H1 (cell line): ENCODE measurements at regions not wholly inside any gene's neighbourhood (a gene's known extent, or its start where the extent isn't known, plus 50 kb on each side); places are given as distances from the start of the nearest gene placed in this dataset.

Source experiments
- CTCF ChIA-PET: fragments of 300-600 bp; sonication (Branson Sonifier 250); formaldehyde crosslinking; loops from one replicate; lab custom pipeline; 2021; ENCODE audit not compliant: partially characterized antibody; lab: Charles Lee
- POLR2A ChIA-PET: fragments of 300-600 bp; sonication (Branson Sonifier 250); formaldehyde crosslinking; loops from one replicate; lab custom pipeline; 2021; ENCODE audit warnings: inconsistent platforms; ENCODE audit not compliant: partially characterized antibody; lab: Charles Lee
- DNase-seq, 2 experiments: peaks; one replicate each; pipeline versions ENCODE4 v3.0.0 to v3.0.0-alpha.2; 2010 to 2022; ENCODE audit warnings: low spot score in 2 of 2, low read depth in 1 of 2, mixed read lengths in 1 of 2
- FAIRE-seq: peaks from 2 replicates; lab custom pipeline; 2011; peaks lifted over from hg19 to GRCh38; lab: Jason Lieb, UNC
- H2AFZ ChIP-seq: 2 replicates; pipeline ENCODE4 v1.8.1; 2012; ENCODE audit warnings: low read length, inconsistent platforms
- H2AK5ac ChIP-seq: 2 replicates; pipeline ENCODE4 v1.6.1; 2013; ENCODE audit warnings: low read depth, low read length
- H2BK120ac ChIP-seq: replicated peaks from 2 replicates; pipeline ENCODE3; 2013; ENCODE audit warnings: low read depth, low read length, inconsistent platforms
- H2BK12ac ChIP-seq: 2 replicates; pipeline ENCODE4 v1.6.1; 2013; ENCODE audit warnings: low read depth, low read length
- H2BK15ac ChIP-seq: 2 replicates; pipeline ENCODE4 v1.6.1; 2013; ENCODE audit warnings: low read length
- H2BK20ac ChIP-seq: 2 replicates; pipeline ENCODE4 v1.6.1; 2013; ENCODE audit warnings: low read length
- H2BK5ac ChIP-seq: 2 replicates; pipeline ENCODE4 v1.6.1; 2013; ENCODE audit warnings: low read depth, low read length
- H3K14ac ChIP-seq: 2 replicates; pipeline ENCODE4 v1.6.1; 2013; ENCODE audit warnings: inconsistent platforms; ENCODE audit not compliant: insufficient read length
- H3K18ac ChIP-seq: 2 replicates; pipeline ENCODE4 v1.6.1; 2013; ENCODE audit warnings: low read length; ENCODE audit errors: extremely low read depth
- H3K23ac ChIP-seq: 2 replicates; pipeline ENCODE4 v1.6.1; 2013; ENCODE audit warnings: inconsistent platforms; ENCODE audit not compliant: insufficient read length
- H3K23me2 ChIP-seq: 2 replicates; pipeline ENCODE4 v1.6.1; 2013; ENCODE audit warnings: low read depth, low read length
- H3K27ac ChIP-seq: 2 replicates; pipeline ENCODE4 v1.6.1; 2011; ENCODE audit warnings: low read depth, low read length, inconsistent platforms
- H3K27me3 ChIP-seq, 4 experiments: replicated peaks in 1 of 4; 1 replicate in 1 of 4; 2 replicates in 3 of 4; pipeline versions ENCODE4 v1.6.1 to v1.8.1; 2011 to 2013; ENCODE audit warnings: low read length in 3 of 4, mild to moderate bottlenecking in 3 of 4, inconsistent platforms in 2 of 4, mixed read lengths in 2 of 4, moderate library complexity in 1 of 4; ENCODE audit not compliant: control insufficient read depth in 3 of 4, insufficient read depth in 3 of 4; ENCODE audit errors: extremely low read depth in 1 of 4
- H3K36me3 ChIP-seq, 4 experiments: 2 replicates each; pipeline versions ENCODE4 v1.6.1 to v1.8.1; 2011 to 2013; ENCODE audit warnings: mild to moderate bottlenecking in 4 of 4, low read length in 3 of 4, moderate library complexity in 2 of 4, control low read depth in 1 of 4, inconsistent platforms in 1 of 4; ENCODE audit not compliant: insufficient read depth in 4 of 4, control insufficient read depth in 2 of 4
- H3K4ac ChIP-seq: replicated peaks from 2 replicates; pipeline ENCODE3; 2013; ENCODE audit warnings: low read length, low read depth, mixed read lengths, inconsistent platforms; ENCODE audit not compliant: insufficient read length
- H3K4me1 ChIP-seq, 4 experiments: replicated peaks in 1 of 4; 1 replicate in 1 of 4; 2 replicates in 3 of 4; pipeline versions ENCODE4 v1.6.1 to v1.8.1; 2011 to 2013; ENCODE audit warnings: low read length in 3 of 4, inconsistent platforms in 2 of 4, mixed read lengths in 1 of 4; ENCODE audit not compliant: insufficient read depth in 4 of 4, control insufficient read depth in 3 of 4
- H3K4me2 ChIP-seq, 2 experiments: 2 replicates each; pipeline versions ENCODE4 v1.6.1 to v1.8.1; 2011 to 2013; ENCODE audit warnings: low read depth in 2 of 2, low read length in 2 of 2, control low read depth in 1 of 2, inconsistent platforms in 1 of 2, mild to moderate bottlenecking in 1 of 2; ENCODE audit not compliant: insufficient read depth in 1 of 2
- H3K4me3 ChIP-seq, 4 experiments: fragments of 200-600, 300-600 bp in 1 of 4; sonication (generic), shearing (Covaris generic), sonication (Bioruptor Twin) in 1 of 4; 2 replicates each; pipeline versions ENCODE4 v1.5.1 to v1.8.1; 2011 to 2016; ENCODE audit warnings: low read length in 4 of 4, low read depth in 3 of 4, control low read depth in 2 of 4, inconsistent platforms in 2 of 4, mild to moderate bottlenecking in 2 of 4, mixed read lengths in 1 of 4, moderate library complexity in 1 of 4; ENCODE audit not compliant: insufficient read depth in 2 of 4; ENCODE audit errors: extremely low read depth in 1 of 4
- H3K56ac ChIP-seq: replicated peaks from 2 replicates; pipeline ENCODE3; 2013; ENCODE audit warnings: low read depth, mild to moderate bottlenecking, mixed read lengths, low read length, inconsistent platforms; ENCODE audit not compliant: insufficient read length
- H3K79me1 ChIP-seq: 2 replicates; pipeline ENCODE4 v1.6.1; 2013; ENCODE audit warnings: low read depth, low read length, control low read depth
- H3K79me2 ChIP-seq, 2 experiments: 2 replicates each; pipeline versions ENCODE4 v1.6.1 to v1.8.1; 2012 to 2013; ENCODE audit warnings: low read length in 2 of 2, mild to moderate bottlenecking in 2 of 2, inconsistent platforms in 1 of 2; ENCODE audit not compliant: insufficient read depth in 2 of 2, control insufficient read depth in 1 of 2
- H3K9ac ChIP-seq, 4 experiments: replicated peaks in 1 of 4; 1 replicate in 1 of 4; 2 replicates in 3 of 4; pipeline versions ENCODE4 v1.6.1 to v1.8.1; 2011 to 2013; ENCODE audit warnings: low read depth in 3 of 4, low read length in 3 of 4, control low read depth in 2 of 4, mild to moderate bottlenecking in 2 of 4, moderate library complexity in 2 of 4, inconsistent platforms in 1 of 4; ENCODE audit errors: extremely low read depth in 1 of 4
- H3K9me3 ChIP-seq, 2 experiments: 2 replicates each; pipeline versions ENCODE4 v1.6.1 to v1.8.1; 2012 to 2013; ENCODE audit warnings: mild to moderate bottlenecking in 2 of 2, moderate library complexity in 2 of 2, control low read depth in 1 of 2, inconsistent platforms in 1 of 2, low read depth in 1 of 2, low read length in 1 of 2, mixed read lengths in 1 of 2; ENCODE audit not compliant: insufficient read depth in 2 of 2
- H4K20me1 ChIP-seq, 2 experiments: replicated peaks in 1 of 2; 2 replicates each; pipeline versions ENCODE3 to v1.8.1; 2011 to 2013; ENCODE audit warnings: inconsistent platforms in 2 of 2, low read length in 2 of 2, mild to moderate bottlenecking in 1 of 2; ENCODE audit not compliant: insufficient read depth in 2 of 2, control insufficient read depth in 1 of 2
- H4K5ac ChIP-seq: 2 replicates; pipeline ENCODE4 v1.6.1; 2013; ENCODE audit warnings: low read length, low read depth, mixed read lengths, inconsistent platforms; ENCODE audit not compliant: insufficient read length
- H4K8ac ChIP-seq: 2 replicates; pipeline ENCODE4 v1.8.0; 2013; ENCODE audit warnings: mild to moderate bottlenecking, moderate library complexity, low read length, inconsistent platforms; ENCODE audit not compliant: insufficient read depth; ENCODE audit errors: extremely low read depth
- H4K91ac ChIP-seq: replicated peaks from 2 replicates; pipeline ENCODE3; 2013; ENCODE audit warnings: low read length, mixed read lengths, inconsistent platforms; ENCODE audit not compliant: insufficient read length
- CBX5 ChIP-seq: fragments of 300-800, 300-1000 bp; sonication (generic); IDR thresholded peaks from 2 replicates; pipeline ENCODE4 v1.7.1; 2016; ENCODE audit warnings: antibody characterized with exemption, low read length, low read depth
- CBX8 ChIP-seq: fragments of 300-800, 300-1000 bp; sonication (generic); IDR thresholded peaks from 2 replicates; pipeline ENCODE4 v1.7.1; 2016; ENCODE audit warnings: low read depth, low read length, borderline replicate concordance
- CREB1 ChIP-seq: IDR thresholded peaks from 2 replicates; pipeline ENCODE4 v1.6.1; 2012; ENCODE audit warnings: inconsistent platforms
- EP300 ChIP-seq, 2 experiments: IDR thresholded peaks; 1 replicate in 1 of 2; 2 replicates in 1 of 2; pipeline ENCODE4 v1.6.1; 2011 to 2012; ENCODE audit warnings: low read depth in 2 of 2, low read length in 2 of 2, mild to moderate bottlenecking in 2 of 2, borderline replicate concordance in 1 of 2, inconsistent platforms in 1 of 2, moderate library complexity in 1 of 2
- FOSL1 ChIP-seq: IDR thresholded peaks from 2 replicates; pipeline ENCODE4 v1.6.1; 2011; ENCODE audit warnings: mild to moderate bottlenecking, low read depth, low read length, moderate library complexity; ENCODE audit not compliant: insufficient read depth
- HDAC6 ChIP-seq: IDR thresholded peaks from one replicate; pipeline ENCODE4 v1.7.1; 2012; ENCODE audit warnings: low read depth, mild to moderate bottlenecking, inconsistent platforms, low read length, moderate library complexity
- KDM4A ChIP-seq: IDR thresholded peaks from one replicate; pipeline ENCODE4 v1.7.1; 2012; ENCODE audit warnings: low read depth, mild to moderate bottlenecking, moderate library complexity, low read length, inconsistent platforms; ENCODE audit not compliant: severe bottlenecking
- POLR2A ChIP-seq, 2 experiments: IDR thresholded peaks; 1 replicate in 1 of 2; 2 replicates in 1 of 2; pipeline ENCODE4 v1.6.1; 2011; ENCODE audit warnings: low read depth in 2 of 2, low read length in 2 of 2, mild to moderate bottlenecking in 2 of 2; ENCODE audit errors: control extremely low read depth in 1 of 2
- RBBP5 ChIP-seq: IDR thresholded peaks from 2 replicates; pipeline ENCODE4 v1.7.1; 2012; ENCODE audit warnings: low read depth, mild to moderate bottlenecking, inconsistent platforms, low read length, moderate library complexity, borderline replicate concordance
- RXRA ChIP-seq: IDR thresholded peaks from 2 replicates; pipeline ENCODE4 v1.6.1; 2011; ENCODE audit warnings: low read depth, mild to moderate bottlenecking, low read length, moderate library complexity; ENCODE audit not compliant: insufficient read depth
- SIN3A ChIP-seq, 2 experiments: IDR thresholded peaks in 1 of 2; conservative IDR thresholded peaks in 1 of 2; 2 replicates each; pipeline ENCODE4 v1.6.1; 2011 to 2012; ENCODE audit warnings: low read length in 2 of 2, improper control_type of control experiment in 1 of 2, low read depth in 1 of 2, mild to moderate bottlenecking in 1 of 2
- SP2 ChIP-seq: IDR thresholded peaks from 2 replicates; pipeline ENCODE4 v1.6.1; 2012; ENCODE audit warnings: mild to moderate bottlenecking, low read length, inconsistent platforms
- WGBS, 2 experiments: shearing (Covaris generic) in 1 of 2; methylation state at CpG; one replicate each; pipeline versions ENCODE4 v1.1.6 to v1.1.7; 2013 to 2015; ENCODE audit warnings: low lambda C conversion rate in 2 of 2, mixed read lengths in 2 of 2, inconsistent platforms in 1 of 2, low coverage in 1 of 2, missing lambda C conversion rate in 1 of 2; ENCODE audit not compliant: insufficient replicate concordance in 2 of 2, insufficient coverage in 1 of 2, insufficient read length in 1 of 2; ENCODE audit errors: extremely low coverage in 1 of 2, missing lambda C conversion rate in 1 of 2; 5-methylcytosine and 5-hydroxymethylcytosine counted together
- TF ChIP-seq, protein P1 (sequence below): IDR thresholded peaks from 2 replicates; pipeline ENCODE4 v1.6.1; 2012; ENCODE audit warnings: low read length, inconsistent platforms

DNA sequence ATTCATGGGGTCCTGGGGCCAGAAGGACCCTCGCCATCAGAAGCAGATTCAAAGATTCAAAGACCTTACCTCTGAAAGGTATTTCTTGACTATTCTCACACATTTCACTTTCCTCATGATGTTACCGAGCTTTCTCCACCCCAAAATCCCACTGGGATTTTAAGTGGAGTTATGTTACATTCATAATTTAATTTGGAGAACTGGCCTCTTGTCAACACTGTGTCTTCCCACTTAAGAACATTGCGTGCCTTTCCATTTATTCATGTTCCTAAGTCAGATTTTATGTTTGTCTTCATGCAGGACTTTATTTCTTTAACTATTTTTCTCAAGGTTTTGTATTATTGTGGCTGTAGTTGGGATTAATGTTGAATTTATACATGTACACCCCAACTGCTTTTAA is 123.5 kb upstream of the BMPER start:
- no peak overlapping the region for H3K18ac ChIP-seq
- CTCF ChIA-PET = interaction anchor here (1.5 kb wide), 1 partner anchor 26 kb away, joined by 10 read pairs; no protein-coding TSS in a partner anchor
- no peak overlapping the region for H2BK15ac ChIP-seq
- WGBS, 2 experiments = 86% methylated on average over 3 of the region's 3 CpGs; no CpG with 5 or more reads in 1 of the 2 experiments
- no peak overlapping the region for H3K27ac ChIP-seq
- H2BK12ac ChIP-seq = no peak overlapping the region
- no peak overlapping the region for H3K23ac ChIP-seq
- no peak overlapping the region for H3K4me2 ChIP-seq
- H4K5ac ChIP-seq = no peak overlapping the region
- DNase-seq = no peak
- H2AK5ac ChIP-seq = no peak overlapping the region
- H4K91ac ChIP-seq = no peak overlapping the region
- no peak overlapping the region for H3K4me3 ChIP-seq
- H3K23me2 ChIP-seq = no peaks in the 10 kb centered on the region
- H4K8ac ChIP-seq = no peak overlapping the region
- H3K4ac ChIP-seq = no peak overlapping the region
- H3K4me1 ChIP-seq = no peaks in the 10 kb centered on the region
- H2AFZ ChIP-seq = no peak overlapping the region
- H3K27me3 ChIP-seq = peaks cover 0 to 1% (median 0%) of the 10 kb centered on the region in 4 experiments; a peak in 1 of 7 replicates
- no peak overlapping the region for H2BK5ac ChIP-seq
- POLR2A ChIA-PET = no interaction called here
- H3K9ac ChIP-seq = no peak overlapping the region
- no peaks in the 10 kb centered on the region for H3K79me2 ChIP-seq
- no peak overlapping the region for H3K56ac ChIP-seq
- peaks cover 0 to 3% of the 10 kb centered on the region in 2 experiments; a peak in 1 of 4 replicates for H3K9me3 ChIP-seq
- H3K14ac ChIP-seq = no peak overlapping the region
- no peak overlapping the region for H2BK20ac ChIP-seq
- H3K79me1 ChIP-seq = no peaks in the 10 kb centered on the region
- no peak overlapping the region for H2BK120ac ChIP-seq
- no peaks in the 10 kb centered on the region for H4K20me1 ChIP-seq
- no peaks in the 10 kb centered on the region for H3K36me3 ChIP-seq
- no peak for FAIRE-seq
- TF ChIP-seq, protein P1, sequence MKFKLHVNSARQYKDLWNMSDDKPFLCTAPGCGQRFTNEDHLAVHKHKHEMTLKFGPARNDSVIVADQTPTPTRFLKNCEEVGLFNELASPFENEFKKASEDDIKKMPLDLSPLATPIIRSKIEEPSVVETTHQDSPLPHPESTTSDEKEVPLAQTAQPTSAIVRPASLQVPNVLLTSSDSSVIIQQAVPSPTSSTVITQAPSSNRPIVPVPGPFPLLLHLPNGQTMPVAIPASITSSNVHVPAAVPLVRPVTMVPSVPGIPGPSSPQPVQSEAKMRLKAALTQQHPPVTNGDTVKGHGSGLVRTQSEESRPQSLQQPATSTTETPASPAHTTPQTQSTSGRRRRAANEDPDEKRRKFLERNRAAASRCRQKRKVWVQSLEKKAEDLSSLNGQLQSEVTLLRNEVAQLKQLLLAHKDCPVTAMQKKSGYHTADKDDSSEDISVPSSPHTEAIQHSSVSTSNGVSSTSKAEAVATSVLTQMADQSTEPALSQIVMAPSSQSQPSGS = no peak
- TF ChIP-seq FOSL1 = no peak
- TF ChIP-seq RBBP5 = no peak
- TF ChIP-seq CBX5 = no peak
- no peak for TF ChIP-seq HDAC6
- TF ChIP-seq SP2 = no peak
- TF ChIP-seq RXRA = no peak
- no peak for TF ChIP-seq CBX8
- TF ChIP-seq EP300 (IDR thresholded peaks at IDR 0.05; ENCODE audit: borderline replicate concordance in 1 of 2, low read depth in 2 of 2, low read length in 2 of 2) = no peak
- TF ChIP-seq KDM4A = no peak
- TF ChIP-seq POLR2A (IDR thresholded peaks at IDR 0.05; ENCODE audit: control extremely low read depth in 1 of 2, low read depth in 2 of 2, low read length in 2 of 2) = no peak
- no peak for TF ChIP-seq CREB1
- no peak for TF ChIP-seq SIN3A (conservative IDR thresholded peaks at IDR 0.05 in 1 of 2, IDR thresholded peaks at IDR 0.05 in 1 of 2; ENCODE audit: low read depth in 1 of 2, low read length in 2 of 2)
